Esophagus squamous epithelium (tissue), 5 donors: ENCODE measurements at regions not wholly inside any gene's neighbourhood (a gene's known extent, or its start where the extent isn't known, plus 50 kb on each side); places are given as distances from the start of the nearest gene placed in this dataset.

Experiments used
- DNase-seq: peaks from one replicate; lab custom pipeline; 2025; lab: John Stamatoyannopoulos, UW
- H3K27ac ChIP-seq, 4 donors: fragments of 200-600 bp; sonication (generic); one replicate each; pipeline ENCODE4 v1.5.1; 2016 to 2019; ENCODE audit warnings: mild to moderate bottlenecking in 1 of 4
- H3K27me3 ChIP-seq, 4 donors: fragments of 200-600 bp; sonication (generic); 1 replicate in 3 of 4; 2 replicates in 1 of 4; pipeline versions ENCODE4 v1.5.1 to v1.6.0; 2017 to 2021; ENCODE audit warnings: antibody characterized with exemption in 1 of 4
- H3K36me3 ChIP-seq, 3 donors: fragments of 200-600 bp; sonication (generic); one replicate each; pipeline ENCODE4 v1.5.1; 2016 to 2019
- H3K4me1 ChIP-seq, 3 donors: fragments of 200-600 bp; sonication (generic); one replicate each; pipeline ENCODE4 v1.5.1; 2017 to 2019
- H3K4me3 ChIP-seq, 4 donors: fragments of 200-600 bp; sonication (generic); 1 replicate in 3 of 4; 2 replicates in 1 of 4; pipeline ENCODE4 v1.5.1; 2016 to 2019; ENCODE audit warnings: mild to moderate bottlenecking in 2 of 4, moderate library complexity in 1 of 4
- H3K9me3 ChIP-seq, 3 donors: fragments of 200-600 bp; sonication (generic); one replicate each; pipeline ENCODE4 v1.5.1; 2016 to 2019
- POLR2A ChIP-seq, 4 donors: fragments of 450-650 bp; IDR thresholded peaks; one replicate each; pipeline ENCODE4 v1.6.1; 2017; ENCODE audit warnings: antibody characterized with exemption in 4 of 4, mild to moderate bottlenecking in 4 of 4, moderate library complexity in 3 of 4
- WGBS, 2 donors: methylation state at CpG; one replicate each; pipeline ENCODE4 v1.1.5; 2018; 5-methylcytosine and 5-hydroxymethylcytosine counted together
- intact Hi-C: fragments of 100-400 bp; cut with DNase I; formaldehyde crosslinking; loops from one replicate; pipeline ENCODE4 v1.15.0; 2022
- TF ChIP-seq, protein P1 (sequence below), 6 experiments: fragments of 450-650 bp in 4 of 6; fragments of 200-600 bp in 2 of 6; sonication (generic) in 2 of 6; IDR thresholded peaks; one replicate each; pipeline ENCODE4 v1.5.1; 2016 to 2019; ENCODE audit warnings: antibody characterized with exemption in 6 of 6, mild to moderate bottlenecking in 4 of 6, moderate library complexity in 4 of 6
- donor health status: DM: yes; HTN: yes; CAD: no.

DNA sequence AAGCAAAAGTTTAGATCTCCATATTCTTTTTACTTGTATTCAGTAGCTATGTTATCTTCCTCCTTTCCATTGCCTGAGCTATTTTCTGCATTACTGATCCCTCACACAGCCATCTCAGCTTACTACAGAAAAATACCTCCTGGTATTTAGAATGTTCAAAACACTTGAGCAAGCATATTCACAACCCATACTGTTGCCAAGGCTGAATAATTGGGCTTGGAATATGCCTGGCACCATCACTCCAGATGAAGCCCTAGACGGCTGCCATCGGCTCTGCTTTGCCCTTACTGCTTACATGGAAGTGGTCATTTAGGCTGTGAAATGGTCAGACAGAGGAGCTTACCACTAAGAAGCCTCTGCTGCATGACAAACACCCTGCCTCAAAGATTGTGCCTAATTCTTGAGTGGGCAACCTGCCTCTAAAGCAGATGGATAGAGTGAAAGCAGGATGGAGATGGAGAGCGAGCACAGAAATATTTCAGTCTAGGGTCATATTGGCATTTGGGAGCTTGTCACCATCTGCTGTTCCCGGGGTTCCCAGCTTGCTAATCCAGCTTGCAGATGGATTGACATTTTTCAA, 92.5 kb upstream of the TAS2R1 start:
- H3K9me3 ChIP-seq = no peaks in the 10 kb centered on the region
- WGBS, 2 donors = 81 to 88% methylated on average over 4 of the region's 4 CpGs
- no peaks in the 10 kb centered on the region for H3K36me3 ChIP-seq
- H3K4me3 ChIP-seq = no peak overlapping the region
- intact Hi-C loops = no loop called here
- no peaks in the 10 kb centered on the region for H3K27me3 ChIP-seq
- DNase-seq = no peak
- H3K27ac ChIP-seq = no peak overlapping the region
- no peaks in the 10 kb centered on the region for H3K4me1 ChIP-seq
- TF ChIP-seq POLR2A (IDR thresholded peaks at IDR 0.05) = no peak
- TF ChIP-seq, protein P1, sequence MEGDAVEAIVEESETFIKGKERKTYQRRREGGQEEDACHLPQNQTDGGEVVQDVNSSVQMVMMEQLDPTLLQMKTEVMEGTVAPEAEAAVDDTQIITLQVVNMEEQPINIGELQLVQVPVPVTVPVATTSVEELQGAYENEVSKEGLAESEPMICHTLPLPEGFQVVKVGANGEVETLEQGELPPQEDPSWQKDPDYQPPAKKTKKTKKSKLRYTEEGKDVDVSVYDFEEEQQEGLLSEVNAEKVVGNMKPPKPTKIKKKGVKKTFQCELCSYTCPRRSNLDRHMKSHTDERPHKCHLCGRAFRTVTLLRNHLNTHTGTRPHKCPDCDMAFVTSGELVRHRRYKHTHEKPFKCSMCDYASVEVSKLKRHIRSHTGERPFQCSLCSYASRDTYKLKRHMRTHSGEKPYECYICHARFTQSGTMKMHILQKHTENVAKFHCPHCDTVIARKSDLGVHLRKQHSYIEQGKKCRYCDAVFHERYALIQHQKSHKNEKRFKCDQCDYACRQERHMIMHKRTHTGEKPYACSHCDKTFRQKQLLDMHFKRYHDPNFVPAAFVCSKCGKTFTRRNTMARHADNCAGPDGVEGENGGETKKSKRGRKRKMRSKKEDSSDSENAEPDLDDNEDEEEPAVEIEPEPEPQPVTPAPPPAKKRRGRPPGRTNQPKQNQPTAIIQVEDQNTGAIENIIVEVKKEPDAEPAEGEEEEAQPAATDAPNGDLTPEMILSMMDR (IDR thresholded peaks at IDR 0.05) = no peak

DNA sequence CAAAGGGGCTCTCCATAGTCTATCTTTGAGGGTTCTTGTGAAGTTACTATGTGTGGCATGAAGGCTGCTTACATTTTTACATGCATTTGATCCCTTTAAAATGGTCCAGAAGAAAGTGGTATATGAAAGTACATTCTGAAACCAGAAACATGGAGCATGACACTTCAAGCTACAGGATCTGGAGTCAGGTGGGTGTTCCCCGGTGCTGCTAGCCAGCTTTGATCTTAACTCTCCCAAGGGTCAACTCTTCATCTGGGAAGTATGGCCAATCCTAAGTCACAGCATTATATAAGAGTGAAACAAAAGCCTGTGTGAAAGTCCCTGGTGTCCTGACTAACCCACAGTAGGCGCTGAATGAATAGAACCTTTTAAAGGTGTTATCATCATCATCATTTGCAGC, 91.0 kb upstream of the TAS2R1 start:
- Histone ChIP-seq H3K27me3 (no peaks in the 10 kb centered on the region), H3K9me3 (no peaks in the 10 kb centered on the region), H3K4me1 (no peaks in the 10 kb centered on the region), H3K4me3 (no peak overlapping the region), H3K36me3 (no peaks in the 10 kb centered on the region), H3K27ac (no peak overlapping the region)
- intact Hi-C loops = no loop called here
- DNase-seq = no peak
- WGBS, 2 donors = 69 to 73% methylated on average over 2 of the region's 2 CpGs
- no peak for TF ChIP-seq POLR2A (IDR thresholded peaks at IDR 0.05)
- TF ChIP-seq, protein P1 (IDR thresholded peaks at IDR 0.05) = no peak

DNA sequence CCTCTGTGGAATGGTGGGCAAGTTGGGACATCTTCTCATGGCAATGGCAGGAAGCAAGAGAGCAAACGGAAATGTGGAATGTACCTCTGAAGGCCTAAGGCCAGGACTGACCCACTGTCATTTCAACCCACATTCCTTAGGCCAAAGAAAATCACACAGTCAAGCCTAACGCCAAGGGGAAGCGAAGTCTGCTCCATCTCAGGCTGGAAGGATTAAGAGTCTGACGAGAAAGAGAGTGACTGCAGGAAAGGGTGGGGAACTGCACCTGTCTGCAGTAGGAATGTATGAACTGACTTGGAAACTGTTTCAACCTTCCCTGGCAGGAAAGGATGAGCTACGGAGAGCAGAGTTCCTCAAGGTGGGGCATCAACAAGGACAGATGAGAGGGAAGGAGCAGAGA, 90.2 kb upstream of the TAS2R1 start:
- 60 to 66% methylated on average over 4 to 5 of the region's 5 CpGs for WGBS, 2 donors
- DNase-seq = no peak

DNA sequence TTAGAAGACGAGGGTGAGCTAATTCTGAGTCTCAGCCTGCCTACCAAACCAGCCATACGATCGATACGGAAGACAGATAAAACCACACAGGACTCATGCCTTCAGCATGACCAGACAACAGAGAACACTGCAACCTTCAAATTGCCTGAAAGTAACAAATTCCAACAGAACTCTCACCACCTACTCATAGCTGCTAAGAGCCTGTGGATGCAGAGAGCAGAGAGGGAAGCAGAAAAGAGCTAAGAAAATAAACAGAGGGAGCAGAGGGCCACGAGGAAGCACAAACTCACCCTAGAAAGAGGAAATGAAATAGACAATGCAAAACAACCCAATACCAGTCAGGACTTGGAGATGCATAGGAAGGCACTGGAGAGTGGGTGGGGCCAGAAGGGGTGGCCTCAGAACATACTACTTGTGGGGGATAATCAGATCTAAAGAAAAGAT, 86.7 kb upstream of the TAS2R1 start:
- H3K4me1 ChIP-seq = no peaks in the 10 kb centered on the region
- no peak for DNase-seq
- TF ChIP-seq, protein P1 (IDR thresholded peaks at IDR 0.05) = no peak
- no peak for TF ChIP-seq POLR2A (IDR thresholded peaks at IDR 0.05)
- H3K4me3 ChIP-seq = no peak overlapping the region
- H3K9me3 ChIP-seq = no peaks in the 10 kb centered on the region
- H3K27me3 ChIP-seq = no peaks in the 10 kb centered on the region
- no peaks in the 10 kb centered on the region for H3K36me3 ChIP-seq
- 46 to 48% methylated on average over 4 of the region's 5 CpGs for WGBS, 2 donors
- no peak overlapping the region for H3K27ac ChIP-seq
- intact Hi-C loops = no loop called here

More for the DNA sequence above, 90.2 kb upstream of the TAS2R1 start:
- TF ChIP-seq POLR2A (IDR thresholded peaks at IDR 0.05) = no peak
- Histone ChIP-seq H3K36me3 (no peaks in the 10 kb centered on the region), H3K27me3 (no peaks in the 10 kb centered on the region), H3K9me3 (no peaks in the 10 kb centered on the region), H3K4me3 (no peak overlapping the region), H3K4me1 (no peaks in the 10 kb centered on the region), H3K27ac (no peak overlapping the region)
- intact Hi-C loops = no loop called here

DNA sequence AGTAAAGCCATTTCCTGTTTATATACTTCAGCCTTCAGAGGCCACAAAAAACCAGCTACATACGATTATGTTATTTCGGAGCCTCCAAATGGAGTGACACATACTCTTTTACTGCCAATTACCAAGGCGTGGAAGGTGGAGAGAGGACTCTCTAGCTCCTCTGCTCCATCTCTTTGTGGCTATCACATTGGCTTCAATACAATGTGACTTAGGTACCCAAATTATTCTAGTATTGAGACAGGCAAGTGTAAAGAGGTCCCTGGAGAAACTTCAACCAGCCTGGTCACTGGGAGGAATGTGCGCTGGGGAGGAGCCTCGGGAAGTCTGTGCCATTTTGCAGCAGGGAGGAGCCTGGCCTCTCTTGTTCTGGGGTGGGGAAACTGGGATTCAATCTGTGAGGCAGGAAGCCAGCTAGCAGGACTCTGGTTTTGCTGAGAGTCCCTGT, 85.8 kb upstream of the TAS2R1 start:
- no peaks in the 10 kb centered on the region for H3K9me3 ChIP-seq
- intact Hi-C loops = no loop called here
- 48 to 52% methylated on average over 5 of the region's 5 CpGs for WGBS, 2 donors
- H3K4me1 ChIP-seq = no peaks in the 10 kb centered on the region
- TF ChIP-seq, protein P1 (IDR thresholded peaks at IDR 0.05) = no peak
- no peaks in the 10 kb centered on the region for H3K27me3 ChIP-seq
- DNase-seq = no peak
- no peak overlapping the region for H3K4me3 ChIP-seq
- no peaks in the 10 kb centered on the region for H3K36me3 ChIP-seq
- H3K27ac ChIP-seq = no peak overlapping the region
